Stimulated activated naive CD8-positive, alpha-beta T cell treated with anti-CD3 and anti-CD28 coated beads, Interleukin-15, amount 100 ng/mL, for 72 hours (primary cell): ENCODE measurements at regions not wholly inside any gene's neighbourhood (a gene's known extent, or its start where the extent isn't known, plus 50 kb on each side); places are given as distances from the start of the nearest gene placed in this dataset.

ENCODE experiments used
- ATAC-seq: fragments of 150-1000 bp; cut with Tn5 transposase; 2 replicates; pipeline ENCODE4 v1.10.0; 2021; ENCODE audit warnings: mild to moderate bottlenecking, moderate library complexity
- DNase-seq, 2 donors: peaks; one replicate each; pipeline ENCODE4 v3.0.0; 2021 to 2022
- H3K27ac Mint-ChIP-seq, 2 donors: one replicate each; pipeline ENCODE4 v1.8.0; 2022; ENCODE audit warnings: mild to moderate bottlenecking in 2 of 2, mixed read lengths in 2 of 2, moderate library complexity in 2 of 2
- H3K27me3 Mint-ChIP-seq: one replicate; pipeline ENCODE4 v1.8.0; 2022; ENCODE audit warnings: mixed read lengths
- H3K4me1 Mint-ChIP-seq: one replicate; pipeline ENCODE4 v1.8.0; 2022; ENCODE audit warnings: mild to moderate bottlenecking, mixed read lengths
- H3K4me3 Mint-ChIP-seq, 2 donors: one replicate each; pipeline ENCODE4 v1.8.0; 2022; ENCODE audit warnings: mild to moderate bottlenecking in 2 of 2, mixed read lengths in 2 of 2, moderate library complexity in 1 of 2
- H3K9me3 Mint-ChIP-seq, 2 donors: one replicate each; pipeline ENCODE4 v1.8.0; 2022; ENCODE audit warnings: mixed read lengths in 2 of 2

DNA sequence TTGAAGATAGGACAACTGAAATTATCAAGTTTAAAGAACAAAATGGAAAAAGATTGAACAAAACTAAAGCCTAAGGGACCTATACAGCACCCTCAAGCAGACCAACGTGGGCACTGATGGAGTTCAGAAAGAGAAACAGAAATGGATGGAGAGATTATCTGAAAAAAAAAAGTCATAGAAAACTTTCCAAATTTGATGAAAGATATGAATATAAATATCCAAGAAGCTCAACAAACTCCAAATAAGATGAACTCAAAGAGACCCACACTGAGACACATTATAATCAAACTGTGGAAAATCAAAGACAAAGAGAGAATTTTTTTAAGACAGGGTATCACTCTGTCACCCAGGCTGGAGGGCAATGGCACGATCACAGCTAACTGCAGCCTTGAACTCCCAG lies 128.6 kb upstream of the PUM3 start:
- Mint-ChIP-seq H3K27me3 (peaks cover 5% of the 10 kb centered on the region), H3K4me1 (no peaks in the 10 kb centered on the region), H3K27ac (no peak overlapping the region), H3K9me3 (peaks cover 13 to 19% of the 10 kb centered on the region in 2 donors), H3K4me3 (no peak overlapping the region)
- ATAC-seq = no peak
- DNase-seq = no peak

DNA sequence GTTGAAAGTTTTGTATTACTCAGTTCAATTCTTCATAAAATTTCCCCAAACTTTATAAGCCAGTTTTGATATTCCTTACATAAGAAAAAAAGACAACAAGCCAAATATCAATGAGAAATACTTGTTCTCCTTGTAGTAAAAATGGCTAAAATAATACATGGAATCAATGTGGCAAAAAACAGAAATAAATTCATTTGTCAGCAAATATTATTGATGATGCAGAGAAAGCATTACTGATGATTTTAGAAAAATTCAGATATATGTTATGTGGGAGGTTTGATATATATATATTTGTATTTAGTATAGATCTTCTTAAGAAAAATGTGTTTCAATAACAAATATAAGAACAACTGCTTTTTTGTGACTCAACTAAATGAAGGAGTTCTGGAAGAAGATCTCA lies 127.0 kb upstream of the PUM3 start:
- no peak overlapping the region for H3K4me3 Mint-ChIP-seq
- no peak overlapping the region for H3K27ac Mint-ChIP-seq
- DNase-seq (no peak), ATAC-seq (no peak)
- peaks cover 13 to 19% of the 10 kb centered on the region in 2 donors for H3K9me3 Mint-ChIP-seq
- no peaks in the 10 kb centered on the region for H3K4me1 Mint-ChIP-seq
- peaks cover 5% of the 10 kb centered on the region for H3K27me3 Mint-ChIP-seq

DNA sequence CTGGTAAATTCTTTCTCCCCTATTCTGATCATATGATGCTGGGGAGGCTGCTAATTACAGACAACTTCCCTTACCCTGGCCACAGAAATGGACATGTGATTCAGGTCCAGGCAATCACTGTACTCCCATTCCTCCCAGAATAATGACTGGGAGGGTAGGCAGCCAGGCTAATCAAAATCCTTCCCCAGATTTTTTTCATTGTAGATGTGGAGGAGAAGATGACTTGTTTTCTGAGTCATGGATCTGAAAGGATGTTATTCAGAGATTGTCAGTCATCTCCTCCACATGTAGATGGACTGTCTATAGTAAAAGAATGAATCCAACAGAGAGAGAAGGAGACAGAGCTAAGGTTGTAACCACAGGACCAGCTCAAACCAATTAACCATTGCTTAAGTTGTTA lies 123.9 kb upstream of the PUM3 start:
- Mint-ChIP-seq H3K27ac (no peak overlapping the region), H3K27me3 (peaks cover 19% of the 10 kb centered on the region)
- no peak for ATAC-seq

DNA sequence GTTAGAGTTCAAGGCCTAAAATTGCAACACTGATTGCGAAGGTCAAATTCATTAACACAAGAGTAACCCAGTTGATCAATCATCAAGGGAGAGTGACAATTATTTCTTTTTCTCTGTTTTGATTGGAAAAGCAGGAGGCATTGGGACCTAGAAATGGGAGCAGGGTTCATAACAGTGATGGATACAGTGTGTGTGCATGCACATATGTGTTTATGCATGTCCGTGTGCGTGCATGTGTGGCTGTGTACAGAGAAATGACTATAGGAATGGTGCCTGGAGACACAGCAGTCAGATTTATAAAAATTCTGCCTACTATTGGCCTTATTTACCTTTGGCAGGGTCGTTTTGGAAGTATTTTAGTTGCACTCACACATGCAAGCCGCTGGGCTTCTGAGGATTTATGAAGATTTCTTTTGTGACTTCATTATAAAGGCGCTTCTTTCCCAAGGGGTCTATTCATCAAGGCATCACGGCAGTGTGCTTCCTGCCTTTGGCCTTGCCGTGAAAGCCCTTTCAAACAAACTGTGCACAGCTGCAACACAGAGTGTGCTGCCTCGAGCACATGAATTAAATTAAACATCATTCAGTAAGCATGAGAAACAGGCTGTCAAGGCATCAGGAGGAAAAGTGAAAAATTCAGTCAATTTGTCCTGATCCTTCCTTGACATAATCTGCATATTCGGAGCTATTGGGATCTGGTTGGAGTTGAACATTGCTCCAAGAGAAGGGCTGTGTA lies 122.8 kb upstream of the PUM3 start:
- DNase-seq = no peak
- H3K4me1 Mint-ChIP-seq = no peaks in the 10 kb centered on the region
- H3K27ac Mint-ChIP-seq = no peak overlapping the region
- peaks cover 5 to 10% of the 10 kb centered on the region in 2 donors for H3K9me3 Mint-ChIP-seq
- no peak for ATAC-seq
- peaks cover 14% of the 10 kb centered on the region for H3K27me3 Mint-ChIP-seq
- no peak overlapping the region for H3K4me3 Mint-ChIP-seq

More for the DNA sequence above, 123.9 kb upstream of the PUM3 start:
- H3K4me3 Mint-ChIP-seq = no peak overlapping the region
- H3K4me1 Mint-ChIP-seq = no peaks in the 10 kb centered on the region
- peaks cover 13 to 19% of the 10 kb centered on the region in 2 donors for H3K9me3 Mint-ChIP-seq
- DNase-seq = no peak

DNA sequence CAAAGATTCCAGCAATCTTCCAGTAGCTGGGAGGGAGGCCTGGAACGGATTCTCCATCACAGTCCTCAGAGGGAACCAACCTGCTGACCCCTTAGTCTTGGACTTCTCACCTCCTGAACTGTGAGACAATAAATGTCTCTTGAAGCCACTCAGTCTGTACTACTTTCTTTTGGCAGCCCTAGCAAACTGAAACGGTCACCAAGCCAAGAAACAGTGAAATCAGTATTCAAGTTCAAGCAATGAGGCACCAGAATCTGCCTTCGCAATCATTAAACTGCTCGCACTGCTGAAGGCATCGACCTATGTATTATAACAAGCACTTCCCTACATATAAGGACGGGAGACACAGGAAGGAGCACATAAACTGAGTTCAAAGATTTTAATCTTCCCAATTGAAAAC lies 120.6 kb upstream of the PUM3 start:
- Mint-ChIP-seq H3K27me3 (peaks cover 14% of the 10 kb centered on the region), H3K4me3 (no peak overlapping the region), H3K27ac (no peak overlapping the region), H3K9me3 (no peaks in the 10 kb centered on the region), H3K4me1 (no peaks in the 10 kb centered on the region)
- no peak for DNase-seq
- no peak for ATAC-seq

DNA sequence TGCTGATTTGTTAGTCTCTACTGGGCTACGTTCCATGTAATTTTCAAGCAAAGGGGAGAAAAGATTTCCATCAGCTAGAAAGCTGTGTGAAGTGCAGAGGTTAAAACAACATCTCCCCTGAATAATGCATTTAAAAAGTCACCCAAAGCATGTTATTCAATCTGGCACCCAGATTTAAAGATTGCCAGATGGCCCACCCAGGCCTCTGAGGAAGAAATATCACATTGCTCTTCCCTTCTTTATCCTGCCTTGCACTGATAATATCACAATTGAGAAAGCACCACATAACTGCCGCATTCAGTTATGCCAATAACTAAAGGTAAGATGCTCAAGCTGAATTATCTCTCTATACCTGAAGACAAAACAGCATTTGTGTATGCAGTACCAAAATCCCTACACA lies 119.4 kb upstream of the PUM3 start:
- no peaks in the 10 kb centered on the region for H3K4me1 Mint-ChIP-seq
- DNase-seq (no peak), ATAC-seq (no peak)
- H3K27ac Mint-ChIP-seq = no peak overlapping the region
- H3K9me3 Mint-ChIP-seq = no peaks in the 10 kb centered on the region
- H3K4me3 Mint-ChIP-seq = no peak overlapping the region
- H3K27me3 Mint-ChIP-seq = peaks cover 15% of the 10 kb centered on the region

DNA sequence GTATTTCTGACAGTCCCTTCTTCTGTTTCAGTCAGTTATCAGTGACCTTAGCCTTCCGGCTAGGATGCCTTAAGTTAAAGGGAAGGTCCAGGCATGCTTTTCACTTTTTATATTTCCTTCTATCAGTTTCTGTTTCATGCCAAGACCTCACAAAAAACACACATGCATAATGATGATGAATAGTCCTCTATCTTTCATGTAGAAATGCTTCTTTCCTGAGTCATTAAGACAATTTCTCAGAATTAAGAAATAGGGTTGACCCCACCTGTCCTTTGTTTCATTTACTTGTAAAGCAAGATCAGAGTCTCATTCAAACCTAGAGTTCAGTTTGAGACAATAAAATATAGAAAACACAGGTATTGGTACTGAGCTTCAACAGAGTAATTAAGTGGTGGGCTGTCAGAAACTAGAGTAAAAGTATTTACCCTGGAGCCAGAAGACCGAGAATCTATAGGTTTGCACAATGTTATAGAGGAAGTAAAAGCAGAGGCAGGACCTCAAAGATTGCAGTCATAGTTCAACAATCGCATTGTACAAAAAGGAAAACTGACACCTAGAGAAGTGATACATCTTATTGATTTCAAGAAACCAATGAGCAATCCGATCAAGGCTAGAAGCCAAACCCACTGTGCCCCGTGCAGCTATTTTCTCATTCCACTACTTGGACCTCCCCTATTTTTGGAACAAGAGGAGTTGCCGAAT lies 118.7 kb upstream of the PUM3 start:
- no peaks in the 10 kb centered on the region for H3K4me1 Mint-ChIP-seq
- no peak for ATAC-seq
- H3K4me3 Mint-ChIP-seq = no peak overlapping the region
- no peak for DNase-seq
- H3K27me3 Mint-ChIP-seq = peaks cover 22% of the 10 kb centered on the region
- no peaks in the 10 kb centered on the region for H3K9me3 Mint-ChIP-seq
- no peak overlapping the region for H3K27ac Mint-ChIP-seq

DNA sequence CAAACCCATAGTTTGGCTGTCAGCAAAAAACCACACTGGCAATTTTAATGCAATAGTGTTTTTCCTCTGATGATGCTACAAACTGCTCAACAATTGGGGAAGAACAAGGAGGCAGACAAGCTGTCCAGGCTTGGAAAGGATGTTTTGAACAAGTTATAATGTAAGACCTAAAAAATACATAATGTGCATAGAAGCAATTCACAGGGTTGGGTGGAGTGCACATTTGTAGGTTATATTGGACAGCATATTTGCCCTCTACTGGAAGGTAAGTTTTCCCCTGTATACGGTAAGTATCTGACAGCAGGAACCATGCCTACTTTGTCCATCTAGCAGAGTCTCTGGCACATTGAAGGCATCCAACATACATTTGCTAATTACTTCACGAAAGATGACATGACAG lies 114.3 kb upstream of the PUM3 start:
- Mint-ChIP-seq H3K4me3 (no peak overlapping the region), H3K27me3 (peaks cover 24% of the 10 kb centered on the region), H3K4me1 (no peaks in the 10 kb centered on the region), H3K27ac (no peak overlapping the region), H3K9me3 (no peaks in the 10 kb centered on the region)
- no peak for DNase-seq
- ATAC-seq = no peak

DNA sequence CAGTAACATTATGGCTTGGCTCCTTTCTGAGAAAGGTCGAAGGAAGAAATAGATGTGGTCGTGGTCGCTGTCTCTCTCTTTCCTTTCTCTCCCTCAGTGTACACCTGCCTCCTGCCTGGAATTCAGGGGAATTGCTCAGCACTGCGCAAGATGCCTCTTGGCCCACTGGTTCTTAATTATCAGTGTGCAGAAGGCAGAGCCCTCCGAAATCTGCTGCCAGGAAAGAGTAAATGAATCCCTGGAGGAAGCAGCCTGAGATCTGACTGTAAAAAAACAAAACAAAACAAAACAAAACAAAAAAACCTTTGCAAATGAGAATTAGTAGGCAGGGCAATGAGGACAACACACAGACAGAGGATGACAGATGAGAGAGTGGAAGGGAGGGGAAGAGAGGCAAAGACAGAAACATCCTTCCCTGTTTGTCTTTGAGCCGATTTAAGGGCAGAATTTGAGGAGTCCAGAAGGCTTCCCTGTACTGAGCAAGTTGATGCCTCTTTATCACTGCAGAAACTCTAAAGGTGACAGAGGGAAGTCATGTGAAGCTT lies 113.8 kb upstream of the PUM3 start:
- ATAC-seq = no peak
- no peaks in the 10 kb centered on the region for H3K9me3 Mint-ChIP-seq

DNA sequence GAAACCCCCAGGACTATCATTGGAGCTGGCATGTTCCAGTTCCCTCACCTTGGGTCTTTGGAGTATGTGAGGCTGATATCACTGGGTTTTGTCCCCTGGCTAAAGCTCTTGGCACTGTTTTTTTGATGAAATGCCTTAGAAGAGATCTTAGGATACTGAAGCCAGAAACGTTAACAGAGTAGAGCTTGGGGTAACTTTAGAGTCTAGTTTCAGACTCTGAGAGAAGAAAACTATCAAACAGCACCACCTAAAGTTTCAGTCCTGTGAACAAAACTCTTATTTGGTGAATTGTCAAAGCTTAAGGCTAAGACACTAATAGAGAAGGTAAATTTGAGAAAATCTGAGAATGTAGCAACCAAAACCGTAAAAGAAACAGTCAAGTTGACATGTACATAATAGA lies 111.7 kb upstream of the PUM3 start:
- DNase-seq (no peak), ATAC-seq (no peak)
- H3K4me1 Mint-ChIP-seq = no peaks in the 10 kb centered on the region
- H3K4me3 Mint-ChIP-seq = no peak overlapping the region
- H3K9me3 Mint-ChIP-seq = no peaks in the 10 kb centered on the region
- peaks cover 24% of the 10 kb centered on the region for H3K27me3 Mint-ChIP-seq
- no peak overlapping the region for H3K27ac Mint-ChIP-seq

More for the DNA sequence above, 113.8 kb upstream of the PUM3 start:
- Mint-ChIP-seq H3K27ac (no peak overlapping the region), H3K27me3 (peaks cover 24% of the 10 kb centered on the region), H3K4me1 (no peaks in the 10 kb centered on the region), H3K4me3 (no peak overlapping the region)
- no peak for DNase-seq

DNA sequence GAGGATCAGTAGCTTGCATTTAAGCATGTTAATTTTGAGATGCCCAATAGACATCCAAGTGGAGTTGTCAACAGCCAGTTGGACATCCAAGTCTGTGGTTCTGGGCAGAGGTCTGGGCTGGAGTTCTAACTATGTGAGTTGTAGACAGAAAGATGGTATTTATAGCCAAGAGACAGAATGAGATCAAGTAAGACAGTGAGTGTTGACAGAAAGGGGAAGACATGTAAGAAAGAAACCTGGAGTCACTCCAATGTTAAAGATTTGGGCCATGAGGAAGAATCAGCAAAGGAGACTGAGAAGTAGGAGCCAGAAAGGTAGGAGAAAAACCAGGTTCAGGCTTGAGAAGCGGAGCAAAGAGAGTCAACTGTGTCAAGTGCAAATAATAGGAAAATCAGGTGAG lies 95.5 kb upstream of the PUM3 start:
- Mint-ChIP-seq H3K27ac (no peak overlapping the region), H3K4me1 (no peaks in the 10 kb centered on the region), H3K9me3 (peaks cover 0 to 7% of the 10 kb centered on the region in 2 donors), H3K27me3 (no peaks in the 10 kb centered on the region), H3K4me3 (no peak overlapping the region)
- DNase-seq (no peak), ATAC-seq (no peak)

DNA sequence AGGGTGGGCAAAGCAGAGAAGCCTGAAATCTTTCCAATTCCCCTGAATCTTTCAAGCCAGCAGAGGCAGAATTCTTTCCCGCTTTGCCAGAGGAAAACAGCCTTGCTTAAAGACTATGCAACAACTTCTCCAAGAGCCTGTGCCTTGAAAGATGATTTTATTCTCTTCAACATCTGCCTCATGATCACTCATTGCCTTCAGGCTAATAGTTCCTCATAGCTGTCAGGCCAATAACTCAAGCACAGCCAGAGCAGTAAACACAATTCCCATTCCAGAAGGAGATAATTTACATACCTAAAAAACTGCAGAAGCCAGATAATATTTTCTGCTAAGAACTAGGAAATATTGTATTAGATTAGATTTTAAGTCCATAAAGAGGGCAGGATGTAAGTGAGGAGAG lies 92.3 kb upstream of the PUM3 start:
- ATAC-seq (no peak), DNase-seq (no peak)
- H3K4me3 Mint-ChIP-seq = no peak overlapping the region
- no peak overlapping the region for H3K27ac Mint-ChIP-seq
- H3K4me1 Mint-ChIP-seq = no peaks in the 10 kb centered on the region
- no peaks in the 10 kb centered on the region for H3K27me3 Mint-ChIP-seq
- H3K9me3 Mint-ChIP-seq = no peaks in the 10 kb centered on the region

DNA sequence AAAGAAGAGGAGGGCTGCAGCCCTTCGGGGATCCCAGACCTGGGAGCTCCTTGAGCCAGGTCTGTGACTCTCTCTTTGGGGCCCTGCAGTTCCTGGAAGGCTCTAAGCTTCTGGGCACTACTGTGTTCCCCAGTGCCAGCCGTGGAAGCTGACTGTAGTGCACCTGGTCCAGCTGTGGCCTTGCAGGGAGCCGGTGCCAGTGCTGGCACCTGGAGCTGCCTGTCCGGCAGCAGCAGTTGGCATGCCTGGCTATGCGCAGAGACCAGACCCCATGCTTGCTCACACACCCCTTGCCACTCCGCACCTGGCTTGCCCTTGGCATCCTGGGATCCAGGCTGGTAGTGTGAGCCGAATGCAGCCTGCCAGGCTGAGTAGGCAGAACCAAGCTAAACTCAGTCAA lies 91.0 kb upstream of the PUM3 start:
- H3K27ac Mint-ChIP-seq = no peak overlapping the region
- no peaks in the 10 kb centered on the region for H3K9me3 Mint-ChIP-seq
- no peak overlapping the region for H3K4me3 Mint-ChIP-seq
- H3K27me3 Mint-ChIP-seq = no peaks in the 10 kb centered on the region
- no peaks in the 10 kb centered on the region for H3K4me1 Mint-ChIP-seq
- ATAC-seq (no peak), DNase-seq (no peak)

DNA sequence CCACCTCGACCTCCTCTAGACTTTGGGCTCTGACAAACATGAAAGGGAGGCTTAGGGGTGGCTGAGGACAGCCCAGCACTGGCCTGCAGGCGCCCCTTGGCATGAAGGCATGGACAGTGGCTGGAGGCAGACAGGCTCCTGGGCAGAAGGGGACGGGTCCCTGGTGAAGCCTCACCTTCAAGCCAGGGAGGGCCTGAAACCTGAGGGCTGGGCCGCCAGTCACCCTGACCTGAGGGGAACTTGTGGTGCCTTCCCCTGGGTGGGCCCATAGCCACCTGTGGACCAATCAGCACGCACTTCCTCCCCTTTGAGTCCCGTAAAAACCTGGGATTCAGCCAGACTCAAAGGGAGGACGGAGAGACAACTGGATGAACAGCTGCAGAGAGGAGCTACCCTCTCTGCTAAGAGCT lies 90.4 kb upstream of the PUM3 start:
- no peaks in the 10 kb centered on the region for H3K4me1 Mint-ChIP-seq
- ATAC-seq (no peak), DNase-seq (no peak)
- no peaks in the 10 kb centered on the region for H3K27me3 Mint-ChIP-seq
- H3K4me3 Mint-ChIP-seq = no peak overlapping the region
- H3K27ac Mint-ChIP-seq = no peak overlapping the region
- H3K9me3 Mint-ChIP-seq = no peaks in the 10 kb centered on the region

DNA sequence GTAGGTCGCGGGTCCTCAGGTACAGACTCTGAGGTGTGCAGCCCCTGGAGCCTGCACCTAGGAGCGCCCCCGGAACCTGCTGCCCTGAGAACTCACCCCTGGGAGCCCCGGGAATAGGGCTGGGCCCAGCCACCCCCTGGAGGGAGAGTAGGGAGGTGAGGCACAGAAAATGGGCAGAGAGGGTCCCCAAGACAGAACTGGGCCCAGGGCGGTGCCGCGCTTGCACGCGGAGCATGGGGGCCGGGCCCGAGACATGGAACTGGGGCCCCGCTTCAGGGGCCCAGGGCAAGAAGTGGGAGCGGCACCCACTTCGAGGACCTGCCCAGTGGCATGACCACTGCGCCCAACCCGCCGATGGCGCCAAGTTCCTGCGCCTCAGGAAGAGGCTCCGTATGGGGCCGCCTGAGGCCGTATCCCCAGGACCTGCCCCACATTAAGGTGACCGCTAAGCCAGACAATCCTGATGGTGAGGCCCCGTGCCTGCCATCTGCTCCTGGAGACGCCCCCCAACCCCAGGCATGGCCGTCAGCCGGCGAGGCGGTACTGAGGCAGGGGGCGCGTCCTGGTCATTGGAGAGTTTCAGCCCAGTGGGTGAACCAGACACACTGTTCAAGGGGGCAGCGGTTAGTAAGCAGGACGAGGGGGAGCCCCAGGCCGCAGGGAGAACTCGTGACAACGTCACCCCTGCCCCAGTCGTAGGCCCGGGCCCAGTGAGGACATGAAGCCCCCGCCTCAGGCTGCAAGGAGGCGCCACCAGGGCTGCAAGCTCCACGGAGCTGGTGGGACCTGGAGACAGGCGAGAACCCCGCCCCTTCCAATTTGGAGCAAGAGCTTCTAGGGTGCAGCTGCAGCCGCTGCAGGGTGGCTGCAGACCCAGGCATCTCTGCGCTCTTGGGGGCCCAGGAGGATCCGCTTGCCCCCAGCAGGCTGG lies 89.5 kb upstream of the PUM3 start:
- H3K27me3 Mint-ChIP-seq = no peaks in the 10 kb centered on the region
- H3K4me1 Mint-ChIP-seq = no peaks in the 10 kb centered on the region
- DNase-seq (no peak), ATAC-seq (peak; percentile 64)
- H3K4me3 Mint-ChIP-seq = no peak overlapping the region
- H3K27ac Mint-ChIP-seq = no peak overlapping the region
- H3K9me3 Mint-ChIP-seq = no peaks in the 10 kb centered on the region
